MM.1S (cell line): ENCODE measurements at regions not wholly inside any gene's neighbourhood (a gene's known extent, or its start where the extent isn't known, plus 50 kb on each side); places are given as distances from the start of the nearest gene placed in this dataset.
A peak's percentile ranks its signal among the peaks of the same experiment; 100 is the strongest.

Experiments
- DNase-seq: peaks from one replicate; pipeline ENCODE4 v3.0.0-alpha.2; 2015
- H2AFZ ChIP-seq: fragments of 300-600 bp; sonication (generic); 2 replicates; pipeline ENCODE4 v1.6.0; 2016; ENCODE audit warnings: antibody characterized with exemption, low read length
- H3F3A ChIP-seq: fragments of 300-600 bp; sonication (generic); 2 replicates; pipeline ENCODE4 v1.6.1; 2016; ENCODE audit warnings: mild to moderate bottlenecking, antibody characterized with exemption, low read length, moderate library complexity, mixed read lengths; ENCODE audit not compliant: insufficient read depth
- H3K27ac ChIP-seq: fragments of 300-600 bp; sonication (generic); 2 replicates; pipeline ENCODE4 v1.5.1; 2016; ENCODE audit warnings: mild to moderate bottlenecking, low read length
- H3K27me3 ChIP-seq: fragments of 300-600 bp; sonication (generic); replicated peaks from 2 replicates; pipeline ENCODE4 v1.6.0; 2016; ENCODE audit warnings: low read length; ENCODE audit not compliant: insufficient read depth
- H3K36me3 ChIP-seq: fragments of 300-600 bp; sonication (generic); replicated peaks from 2 replicates; pipeline ENCODE4 v1.6.1; 2016; ENCODE audit warnings: mild to moderate bottlenecking, low read length, mixed read lengths; ENCODE audit not compliant: insufficient read depth
- H3K4me1 ChIP-seq: fragments of 300-600 bp; sonication (generic); 2 replicates; pipeline ENCODE4 v1.6.1; 2016; ENCODE audit warnings: low read length, mixed read lengths
- H3K4me2 ChIP-seq: fragments of 300-600 bp; sonication (generic); 2 replicates; pipeline ENCODE4 v1.6.0; 2016; ENCODE audit warnings: low read depth, low read length
- H3K4me3 ChIP-seq: fragments of 300-600 bp; sonication (generic); 2 replicates; pipeline ENCODE4 v1.5.1; 2016; ENCODE audit warnings: low read length, mixed read lengths
- H3K79me2 ChIP-seq: fragments of 300-600 bp; sonication (generic); 2 replicates; pipeline ENCODE4 v1.6.1; 2016; ENCODE audit warnings: mixed run types, low read length, mixed read lengths
- H3K9ac ChIP-seq: fragments of 300-600 bp; sonication (generic); 2 replicates; pipeline ENCODE4 v1.6.1; 2016; ENCODE audit warnings: low read length, mixed read lengths
- H3K9me2 ChIP-seq: fragments of 300-600 bp; sonication (generic); replicated peaks from 2 replicates; pipeline ENCODE4 v1.6.1; 2016; ENCODE audit warnings: mild to moderate bottlenecking, low read length, mixed read lengths; ENCODE audit not compliant: insufficient read depth
- H3K9me3 ChIP-seq: fragments of 300-600 bp; sonication (generic); replicated peaks from 2 replicates; pipeline ENCODE4 v1.6.1; 2016; ENCODE audit warnings: mild to moderate bottlenecking, low read length, mixed read lengths; ENCODE audit not compliant: insufficient read depth
- H4K20me1 ChIP-seq: fragments of 300-600 bp; sonication (generic); 2 replicates; pipeline ENCODE4 v1.6.1; 2016; ENCODE audit warnings: mild to moderate bottlenecking, low read length, moderate library complexity, mixed read lengths; ENCODE audit not compliant: insufficient read depth
- CTCF ChIP-seq: fragments of 300-600 bp; sonication (generic); IDR thresholded peaks from 2 replicates; pipeline ENCODE4 v1.5.1; 2016; ENCODE audit warnings: antibody characterized with exemption, low read length, mixed read lengths
- EZH2 ChIP-seq: fragments of 300-600 bp; sonication (generic); optimal IDR thresholded peaks from 2 replicates; pipeline ENCODE3; 2017; ENCODE audit warnings: low read depth, mild to moderate bottlenecking, antibody characterized with exemption, low read length, mixed read lengths
- EZH2phosphoT487 ChIP-seq: fragments of 300-600 bp; sonication (generic); IDR thresholded peaks from 2 replicates; pipeline ENCODE4 v1.6.1; 2018; ENCODE audit warnings: antibody characterized with exemption, low read length

DNA sequence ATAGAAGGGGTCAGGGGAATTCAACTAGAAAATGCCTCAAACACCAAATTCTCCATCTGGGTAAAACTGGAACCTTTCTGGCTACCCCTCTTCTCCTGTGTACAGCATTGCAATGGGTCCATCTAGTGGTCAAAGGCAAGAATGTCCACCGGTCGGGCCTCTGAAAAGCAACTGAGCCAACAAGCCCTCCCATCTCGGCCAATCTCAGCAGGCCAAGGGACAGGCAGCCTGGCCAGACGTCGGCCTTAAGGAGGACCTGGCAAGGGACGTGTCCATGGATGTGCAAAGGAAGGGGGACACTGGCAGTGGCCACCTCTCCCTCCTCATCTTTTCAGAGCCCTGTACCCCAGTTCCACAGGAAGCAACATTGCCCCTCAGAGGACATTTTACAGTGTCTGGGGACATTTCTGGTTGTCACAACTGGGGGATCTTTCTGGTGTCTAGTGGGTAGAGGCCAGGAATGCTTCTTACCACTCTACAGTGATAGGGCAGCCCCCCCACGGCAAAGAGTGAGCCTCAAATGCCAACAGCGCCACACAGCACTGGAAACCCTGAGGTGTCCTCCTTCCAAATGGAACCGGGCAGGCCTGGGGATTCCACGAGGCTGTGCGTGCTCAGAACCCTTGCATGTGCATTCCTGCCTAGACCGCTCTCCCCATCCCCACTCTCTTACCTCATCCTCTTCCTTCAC is 99.8 kb upstream of the FOXA2 start:
- Histone ChIP-seq H3K4me1 (no peaks in the 10 kb centered on the region), H3K9me2 (no peaks in the 10 kb centered on the region), H3K27me3 (no peaks in the 10 kb centered on the region), H3K9me3 (no peaks in the 10 kb centered on the region), H4K20me1 (no peaks in the 10 kb centered on the region), H2AFZ (0 out of 2 replicates have a peak overlapping the region, but pooled peaks have one; percentile 50), H3K4me2 (no peak overlapping the region), H3F3A (no peaks in the 10 kb centered on the region), H3K27ac (no peak overlapping the region), H3K79me2 (no peaks in the 10 kb centered on the region), H3K36me3 (no peaks in the 10 kb centered on the region), H3K4me3 (no peak overlapping the region), H3K9ac (no peak overlapping the region)
- peak; percentile 65 for DNase-seq
- TF ChIP-seq EZH2 (no peak), CTCF (peak; percentile 80), EZH2phosphoT487 (no peak)

GRCh38 chr20:22684763-22685443 is 100.5 kb upstream of the FOXA2 start:
- H3F3A ChIP-seq: no peaks in the 10 kb centered on the region
- H4K20me1 ChIP-seq: no peaks in the 10 kb centered on the region
- no peak overlapping the region for H3K9ac ChIP-seq
- no peaks in the 10 kb centered on the region for H3K79me2 ChIP-seq
- 0 out of 2 replicates have a peak overlapping the region, but pooled peaks have one; percentile 50 for H2AFZ ChIP-seq
- no peaks in the 10 kb centered on the region for H3K4me1 ChIP-seq
- TF ChIP-seq CTCF (peak; percentile 11; the same call in 1 of the 2 replicates), EZH2 (no peak), EZH2phosphoT487 (no peak)
- no peaks in the 10 kb centered on the region for H3K9me3 ChIP-seq
- no peak overlapping the region for H3K4me3 ChIP-seq
- DNase-seq: no peak
- H3K27me3 ChIP-seq: no peaks in the 10 kb centered on the region
- no peak overlapping the region for H3K27ac ChIP-seq
- H3K4me2 ChIP-seq: no peak overlapping the region
- no peaks in the 10 kb centered on the region for H3K9me2 ChIP-seq
- H3K36me3 ChIP-seq: no peaks in the 10 kb centered on the region

- H3F3A ChIP-seq: no peaks in the 10 kb centered on the region
- H3K9me2 ChIP-seq: no peaks in the 10 kb centered on the region
- H3K9ac ChIP-seq: no peak overlapping the region
- no peaks in the 10 kb centered on the region for H3K9me3 ChIP-seq
- H3K79me2 ChIP-seq: no peaks in the 10 kb centered on the region
- TF ChIP-seq EZH2 (no peak), CTCF (no peak), EZH2phosphoT487 (no peak)
- H3K36me3 ChIP-seq: no peaks in the 10 kb centered on the region
- no peak overlapping the region for H3K4me3 ChIP-seq
- H3K27me3 ChIP-seq: no peaks in the 10 kb centered on the region
- H3K27ac ChIP-seq: no peak overlapping the region
- H3K4me1 ChIP-seq: no peaks in the 10 kb centered on the region
- DNase-seq: peak; percentile 42
- H2AFZ ChIP-seq: peak overlapping the region; percentile 80
- H4K20me1 ChIP-seq: no peaks in the 10 kb centered on the region
- peak overlapping the region; percentile 18; the same call in 1 of the 2 replicates for H3K4me2 ChIP-seq
Observed at GRCh38 chr20:22686097-22686496, 101.7 kb upstream of the FOXA2 start.
